ENCODE measurements at regions not wholly inside any gene's neighbourhood (a gene's known extent, or its start where the extent isn't known, plus 50 kb on each side); places are given as distances from the start of the nearest gene placed in this dataset.

DNA sequence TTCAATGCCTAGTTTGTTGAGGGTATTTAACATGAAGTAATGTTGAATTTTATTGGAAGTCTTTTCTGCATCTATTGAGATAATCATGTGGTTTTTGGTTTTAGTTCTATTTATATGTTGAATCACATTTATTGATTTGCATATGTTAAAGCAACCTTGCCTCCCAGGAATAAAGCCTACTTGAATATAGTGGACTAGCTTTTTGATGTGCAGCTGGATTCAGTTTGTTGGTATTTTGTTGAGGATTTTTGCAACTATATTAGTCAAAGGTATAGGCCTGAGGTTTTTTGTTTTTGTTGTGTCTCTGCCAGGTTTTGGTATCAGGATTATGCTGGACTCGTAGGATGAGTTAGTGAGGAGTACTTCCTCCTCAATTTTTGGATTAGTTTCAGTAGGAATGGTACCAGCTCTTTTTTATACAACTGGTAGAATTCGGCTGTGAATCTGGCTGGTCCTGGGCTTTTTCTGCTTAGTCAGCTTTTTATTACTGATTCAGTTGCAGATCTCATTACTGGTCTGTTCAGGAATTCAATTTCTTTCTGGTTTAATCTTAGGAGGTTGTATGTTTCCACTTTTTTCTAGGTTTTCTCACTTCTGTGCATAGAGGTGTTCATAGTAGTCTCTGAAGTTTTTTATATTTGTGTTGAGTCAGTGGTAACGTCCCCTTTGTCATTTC, 209.8 kb upstream of the RBMS3 start:
- no peak for TF ChIP-seq CTCF (IDR thresholded peaks at IDR 0.05)
- TF ChIP-seq POLR2A (IDR thresholded peaks at IDR 0.05): no peak
